ENCODE measurements at regions not wholly inside any gene's neighbourhood (a gene's known extent, or its start where the extent isn't known, plus 50 kb on each side); places are given as distances from the start of the nearest gene placed in this dataset.
A peak's percentile ranks its signal among the peaks of the same experiment; 100 is the strongest.

DNA sequence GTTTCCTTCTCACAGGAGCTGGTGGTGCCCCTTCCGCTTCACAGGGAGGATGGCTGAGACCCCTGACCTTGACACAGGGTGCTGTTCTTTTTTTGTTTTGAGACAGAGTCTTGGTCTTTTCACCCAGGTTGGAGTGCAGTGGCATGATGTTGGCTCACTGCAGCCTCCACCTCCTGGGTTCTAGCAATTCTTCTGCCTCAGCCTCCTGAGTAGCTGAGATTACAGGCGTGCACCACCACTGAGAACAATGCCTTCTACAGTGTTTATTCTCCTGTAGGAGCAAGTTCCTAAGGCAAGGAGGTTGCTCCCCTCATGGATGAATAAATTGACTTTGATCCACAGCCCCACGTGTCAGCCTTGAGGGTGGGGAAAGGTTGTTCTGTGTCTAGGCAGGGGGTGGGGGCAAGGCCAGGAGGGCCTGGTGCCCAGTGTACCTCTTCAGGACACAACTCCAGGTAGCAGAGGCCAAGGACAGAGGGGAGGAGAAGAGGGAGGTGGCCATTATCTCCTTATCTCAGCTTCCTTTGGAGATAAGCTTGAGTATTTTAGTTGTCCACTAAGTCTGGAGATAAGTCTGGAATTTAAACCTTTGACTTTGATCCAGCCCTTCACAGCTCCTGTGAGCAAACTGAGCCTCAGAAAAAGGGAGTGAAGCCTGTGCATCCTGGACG lies 159.4 kb downstream of the SEC14L1 start:
- Histone ChIP-seq H4K8ac (ENCODE audit: low read depth, low read length) (no peak overlapping the region), H3K79me2 (ENCODE audit: control insufficient read depth, insufficient read depth, low read length) (no peaks in the 10 kb centered on the region), H3K36me3 (ENCODE audit: control insufficient read depth, insufficient read depth, low read length) (no peaks in the 10 kb centered on the region), H2BK5ac (ENCODE audit: low read length) (peak overlapping the region; percentile 14), H3K4ac (ENCODE audit: low read depth, low read length) (no peak overlapping the region), H3K9ac (ENCODE audit: low read length) (no peak overlapping the region), H3K18ac (ENCODE audit: low read length) (no peak overlapping the region), H4K5ac (ENCODE audit: low read length) (no peak overlapping the region), H3K4me2 (ENCODE audit: low read length) (no peak overlapping the region), H3K4me3 (ENCODE audit: low read length) (no peak overlapping the region), H3K56ac (ENCODE audit: low read length) (no peak overlapping the region), H3K27ac (ENCODE audit: low read depth, low read length) (no peak overlapping the region), H2AK5ac (ENCODE audit: low read length) (peak overlapping the region; percentile 34), H3K4me1 (ENCODE audit: control insufficient read depth, low read depth, low read length) (peaks cover 4% of the 10 kb centered on the region), H3K27me3 (ENCODE audit: insufficient read depth, low read length, poor library complexity) (no peaks in the 10 kb centered on the region), H3K79me1 (ENCODE audit: low read length) (peaks cover 7% of the 10 kb centered on the region), H2BK15ac (replicated peaks; ENCODE audit: low read depth) (no peak overlapping the region), H2BK120ac (ENCODE audit: low read depth, low read length) (no peak overlapping the region), H3K23ac (ENCODE audit: low read length) (no peak overlapping the region)
- DNase-seq = peak; percentile 86
- no CpG with 5 or more reads among the region's 4 CpGs for whole genome bisulfite sequencing (ENCODE audit: extremely low coverage, insufficient coverage, low lambda C conversion rate)

- no peaks in the 10 kb centered on the region for H3K36me3 ChIP-seq (ENCODE audit: control insufficient read depth, insufficient read depth, low read length)
- no peak overlapping the region for H4K5ac ChIP-seq (ENCODE audit: low read length)
- peaks cover 4% of the 10 kb centered on the region for H3K4me1 ChIP-seq (ENCODE audit: control insufficient read depth, low read depth, low read length)
- no peak overlapping the region for H2BK15ac ChIP-seq (replicated peaks; ENCODE audit: low read depth)
- no peak overlapping the region for H3K56ac ChIP-seq (ENCODE audit: low read length)
- no peak overlapping the region for H2BK5ac ChIP-seq (ENCODE audit: low read length)
- H3K27me3 ChIP-seq (ENCODE audit: insufficient read depth, low read length, poor library complexity) = no peaks in the 10 kb centered on the region
- WGBS (ENCODE audit: extremely low coverage, insufficient coverage, low lambda C conversion rate) = no CpG with 5 or more reads among the region's 8 CpGs
- H3K18ac ChIP-seq (ENCODE audit: low read length) = no peak overlapping the region
- H3K27ac ChIP-seq (ENCODE audit: low read depth, low read length) = no peak overlapping the region
- peaks cover 11% of the 10 kb centered on the region for H3K79me1 ChIP-seq (ENCODE audit: low read length)
- H3K4me2 ChIP-seq (ENCODE audit: low read length) = no peak overlapping the region
- no peak overlapping the region for H3K23ac ChIP-seq (ENCODE audit: low read length)
- no peak overlapping the region for H2BK120ac ChIP-seq (ENCODE audit: low read depth, low read length)
- no peak overlapping the region for H3K4me3 ChIP-seq (ENCODE audit: low read length)
- DNase-seq = no peak
- H3K79me2 ChIP-seq (ENCODE audit: control insufficient read depth, insufficient read depth, low read length) = no peaks in the 10 kb centered on the region
- H2AK5ac ChIP-seq (ENCODE audit: low read length) = no peak overlapping the region
- H4K8ac ChIP-seq (ENCODE audit: low read depth, low read length) = no peak overlapping the region
- no peak overlapping the region for H3K4ac ChIP-seq (ENCODE audit: low read depth, low read length)
- H3K9ac ChIP-seq (ENCODE audit: low read length) = no peak overlapping the region
Measured at GRCh38 chr17:77301694-77302266, 161.0 kb downstream of the SEC14L1 start.

- Histone ChIP-seq H3K4me1 (ENCODE audit: control insufficient read depth, low read depth, low read length) (peaks cover 4% of the 10 kb centered on the region), H3K4ac (ENCODE audit: low read depth, low read length) (no peak overlapping the region), H2BK120ac (ENCODE audit: low read depth, low read length) (no peak overlapping the region), H3K4me3 (ENCODE audit: low read length) (no peak overlapping the region), H3K18ac (ENCODE audit: low read length) (no peak overlapping the region), H3K27me3 (ENCODE audit: insufficient read depth, low read length, poor library complexity) (no peaks in the 10 kb centered on the region), H4K5ac (ENCODE audit: low read length) (no peak overlapping the region), H2BK15ac (replicated peaks; ENCODE audit: low read depth) (no peak overlapping the region), H3K79me1 (ENCODE audit: low read length) (peaks cover 11% of the 10 kb centered on the region), H3K23ac (ENCODE audit: low read length) (no peak overlapping the region), H2AK5ac (ENCODE audit: low read length) (no peak overlapping the region), H3K27ac (ENCODE audit: low read depth, low read length) (no peak overlapping the region), H3K4me2 (ENCODE audit: low read length) (no peak overlapping the region), H2BK5ac (ENCODE audit: low read length) (no peak overlapping the region), H3K36me3 (ENCODE audit: control insufficient read depth, insufficient read depth, low read length) (no peaks in the 10 kb centered on the region), H4K8ac (ENCODE audit: low read depth, low read length) (no peak overlapping the region), H3K56ac (ENCODE audit: low read length) (no peak overlapping the region), H3K79me2 (ENCODE audit: control insufficient read depth, insufficient read depth, low read length) (no peaks in the 10 kb centered on the region), H3K9ac (ENCODE audit: low read length) (no peak overlapping the region)
- no CpG with 5 or more reads among the region's 8 CpGs for WGBS (ENCODE audit: extremely low coverage, insufficient coverage, low lambda C conversion rate)
- no peak for DNase-seq
Measured at GRCh38 chr17:77302682-77303081, 161.9 kb downstream of the SEC14L1 start.

DNA sequence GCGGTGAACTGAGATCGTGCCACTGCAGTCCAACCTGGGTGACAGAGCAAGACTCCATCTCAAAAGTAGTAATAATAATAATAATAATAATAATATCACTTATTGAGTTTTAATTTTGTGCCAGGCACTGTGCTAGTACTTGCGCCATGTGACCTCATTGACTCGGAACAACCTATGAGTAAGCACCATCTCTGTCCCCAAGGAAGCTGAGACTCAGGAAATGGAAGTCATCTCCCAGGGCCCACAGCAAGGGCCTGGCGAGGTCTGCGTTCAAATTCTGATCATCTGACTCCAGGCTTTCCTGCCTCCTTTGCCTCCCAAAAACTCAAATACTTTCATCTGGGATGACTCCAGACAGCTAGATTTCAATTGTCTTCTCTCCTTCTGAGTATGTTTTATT lies 162.9 kb downstream of the SEC14L1 start:
- no peak for DNase-seq
- Histone ChIP-seq H2BK5ac (ENCODE audit: low read length) (no peak overlapping the region), H3K23ac (ENCODE audit: low read length) (no peak overlapping the region), H3K27ac (ENCODE audit: low read depth, low read length) (no peak overlapping the region), H2AK5ac (ENCODE audit: low read length) (no peak overlapping the region), H3K79me2 (ENCODE audit: control insufficient read depth, insufficient read depth, low read length) (no peaks in the 10 kb centered on the region), H3K4me1 (ENCODE audit: control insufficient read depth, low read depth, low read length) (peaks cover 4% of the 10 kb centered on the region), H4K5ac (ENCODE audit: low read length) (no peak overlapping the region), H4K8ac (ENCODE audit: low read depth, low read length) (no peak overlapping the region), H3K4me2 (ENCODE audit: low read length) (no peak overlapping the region), H3K4me3 (ENCODE audit: low read length) (no peak overlapping the region), H2BK15ac (replicated peaks; ENCODE audit: low read depth) (no peak overlapping the region), H3K27me3 (ENCODE audit: insufficient read depth, low read length, poor library complexity) (no peaks in the 10 kb centered on the region), H3K56ac (ENCODE audit: low read length) (no peak overlapping the region), H3K4ac (ENCODE audit: low read depth, low read length) (no peak overlapping the region), H3K79me1 (ENCODE audit: low read length) (peaks cover 9% of the 10 kb centered on the region), H3K36me3 (ENCODE audit: control insufficient read depth, insufficient read depth, low read length) (no peaks in the 10 kb centered on the region), H2BK120ac (ENCODE audit: low read depth, low read length) (no peak overlapping the region), H3K9ac (ENCODE audit: low read length) (no peak overlapping the region), H3K18ac (ENCODE audit: low read length) (no peak overlapping the region)
- WGBS (ENCODE audit: extremely low coverage, insufficient coverage, low lambda C conversion rate) = no CpG with 5 or more reads among the region's 6 CpGs

DNA sequence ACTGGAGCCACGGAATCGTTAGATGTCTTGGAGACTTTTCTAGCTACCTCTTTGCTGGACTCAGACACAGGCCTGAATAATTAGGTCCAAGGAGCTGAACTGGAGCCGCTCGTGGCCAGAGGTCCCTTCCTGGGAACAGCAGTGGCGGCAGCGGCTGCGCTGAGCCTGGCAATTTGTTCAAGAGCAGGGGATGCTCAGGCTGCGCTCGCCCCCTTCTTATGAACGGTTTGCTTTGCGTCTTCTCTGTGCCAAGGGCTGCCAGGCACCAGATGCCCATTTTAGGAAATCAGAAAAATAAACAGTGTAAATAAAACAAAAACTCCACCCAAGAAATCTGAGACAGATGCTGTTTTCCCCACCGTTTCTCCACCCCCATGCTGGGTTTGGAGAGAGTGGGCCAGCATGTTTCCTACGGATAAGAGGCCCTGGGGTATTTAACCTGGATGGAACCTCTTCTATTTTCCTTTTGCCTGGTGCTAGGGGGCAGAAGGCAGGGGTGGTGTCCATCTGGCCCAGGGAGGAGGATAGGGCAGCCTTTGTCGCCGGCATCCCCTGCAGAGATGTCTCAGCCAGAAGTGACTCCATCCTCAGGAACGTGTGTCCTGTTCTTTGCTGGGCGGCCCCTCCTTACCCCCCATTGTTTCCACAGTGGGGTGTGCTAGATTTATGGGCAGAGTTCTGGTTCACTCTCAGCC lies 163.4 kb downstream of the SEC14L1 start:
- Histone ChIP-seq H3K27ac (ENCODE audit: low read depth, low read length) (no peak overlapping the region), H3K23ac (ENCODE audit: low read length) (no peak overlapping the region)

More for the DNA sequence above, 163.4 kb downstream of the SEC14L1 start:
- H3K56ac ChIP-seq (ENCODE audit: low read length) = no peak overlapping the region
- no peak overlapping the region for H2AK5ac ChIP-seq (ENCODE audit: low read length)
- H2BK120ac ChIP-seq (ENCODE audit: low read depth, low read length) = no peak overlapping the region
- no peak overlapping the region for H4K5ac ChIP-seq (ENCODE audit: low read length)
- H3K36me3 ChIP-seq (ENCODE audit: control insufficient read depth, insufficient read depth, low read length) = no peaks in the 10 kb centered on the region
- no peak overlapping the region for H3K9ac ChIP-seq (ENCODE audit: low read length)
- H3K27me3 ChIP-seq (ENCODE audit: insufficient read depth, low read length, poor library complexity) = no peaks in the 10 kb centered on the region
- H3K4ac ChIP-seq (ENCODE audit: low read depth, low read length) = no peak overlapping the region
- H2BK5ac ChIP-seq (ENCODE audit: low read length) = no peak overlapping the region
- H3K4me3 ChIP-seq (ENCODE audit: low read length) = no peak overlapping the region
- no peak overlapping the region for H4K8ac ChIP-seq (ENCODE audit: low read depth, low read length)
- H2BK15ac ChIP-seq (replicated peaks; ENCODE audit: low read depth) = no peak overlapping the region
- no peaks in the 10 kb centered on the region for H3K79me2 ChIP-seq (ENCODE audit: control insufficient read depth, insufficient read depth, low read length)
- no peak for DNase-seq
- H3K79me1 ChIP-seq (ENCODE audit: low read length) = peaks cover 11% of the 10 kb centered on the region
- no peak overlapping the region for H3K18ac ChIP-seq (ENCODE audit: low read length)
- H3K4me2 ChIP-seq (ENCODE audit: low read length) = no peak overlapping the region
- peaks cover 4% of the 10 kb centered on the region for H3K4me1 ChIP-seq (ENCODE audit: control insufficient read depth, low read depth, low read length)
- WGBS (ENCODE audit: extremely low coverage, insufficient coverage, low lambda C conversion rate) = no CpG with 5 or more reads among the region's 17 CpGs

All from mesendoderm (in vitro differentiated cells).